ENCODE measurements at regions not wholly inside any gene's neighbourhood (a gene's known extent, or its start where the extent isn't known, plus 50 kb on each side); places are given as distances from the start of the nearest gene placed in this dataset.

- H3K4me3 ChIP-seq = no peak overlapping the region
- peaks cover 11 to 69% (median 20%) of the 10 kb centered on the region in 3 donors for H3K4me1 ChIP-seq
- H3K27me3 ChIP-seq = no peaks in the 10 kb centered on the region
- no peaks in the 10 kb centered on the region for H3K9me3 ChIP-seq
- no peak for DNase-seq
- H3K36me3 ChIP-seq = no peaks in the 10 kb centered on the region
- WGBS, 2 donors = 58 to 76% methylated on average over 2 to 4 of the region's 7 CpGs
- TF ChIP-seq POLR2A (IDR thresholded peaks at IDR 0.05) = no peak
- no peak for TF ChIP-seq CTCF (IDR thresholded peaks at IDR 0.05)
- intact Hi-C loops (cut with DNase I) = no loop called here
- peak overlapping the region; percentile 68 to 86 (median 85) for H3K27ac ChIP-seq
These were observed 129.1 kb downstream of the MACROH2A1 start for GRCh38 chr5:135269931-135270421.

GRCh38 chr5:135269199-135269598, 129.8 kb downstream of the MACROH2A1 start:
- H3K9me3 ChIP-seq = no peaks in the 10 kb centered on the region
- H3K4me1 ChIP-seq = peaks cover 11 to 77% (median 20%) of the 10 kb centered on the region in 3 donors
- H3K36me3 ChIP-seq = no peaks in the 10 kb centered on the region
- H3K27ac ChIP-seq = peak overlapping the region; percentile 68 to 86 (median 85)
- H3K4me3 ChIP-seq = no peak overlapping the region
- DNase-seq = no peak
- no peaks in the 10 kb centered on the region for H3K27me3 ChIP-seq
- 66 to 79% methylated on average over 2 of the region's 2 CpGs for WGBS, 2 donors
- TF ChIP-seq CTCF (IDR thresholded peaks at IDR 0.05) = no peak
- TF ChIP-seq POLR2A (IDR thresholded peaks at IDR 0.05) = no peak
- intact Hi-C loops (cut with DNase I) = no loop called here

GRCh38 chr5:135266975-135267374, 132.1 kb downstream of the MACROH2A1 start:
- Histone ChIP-seq H3K27ac (peak overlapping the region in 3 of 4 donors; percentile 59 to 83 (median 75)), H3K4me1 (peaks cover 11 to 79% (median 27%) of the 10 kb centered on the region in 3 donors), H3K27me3 (no peaks in the 10 kb centered on the region), H3K4me3 (no peak overlapping the region), H3K9me3 (no peaks in the 10 kb centered on the region), H3K36me3 (no peaks in the 10 kb centered on the region)
- no peak for DNase-seq
- 67% methylated on average over 1 of the region's 5 CpGs for WGBS, 2 donors
- no peak for TF ChIP-seq CTCF (IDR thresholded peaks at IDR 0.05)
- no peak for TF ChIP-seq POLR2A (IDR thresholded peaks at IDR 0.05)
- intact Hi-C loops (cut with DNase I) = no loop called here

- no peaks in the 10 kb centered on the region for H3K36me3 ChIP-seq
- peak overlapping the region in 3 of 4 donors; percentile 59 to 83 (median 75) for H3K27ac ChIP-seq
- intact Hi-C loops (cut with DNase I) = no loop called here
- no peak overlapping the region for H3K4me3 ChIP-seq
- H3K9me3 ChIP-seq = no peaks in the 10 kb centered on the region
- WGBS, 2 donors = 58 to 66% methylated on average over 6 of the region's 6 CpGs
- no peak for DNase-seq
- H3K4me1 ChIP-seq = peaks cover 11 to 72% (median 27%) of the 10 kb centered on the region in 3 donors
- H3K27me3 ChIP-seq = no peaks in the 10 kb centered on the region
- TF ChIP-seq CTCF (IDR thresholded peaks at IDR 0.05) (no peak), POLR2A (IDR thresholded peaks at IDR 0.05) (no peak)
These were observed 132.8 kb downstream of the MACROH2A1 start for GRCh38 chr5:135266303-135266635.

GRCh38 chr5:135265497-135266302, 133.3 kb downstream of the MACROH2A1 start:
- TF ChIP-seq CTCF (IDR thresholded peaks at IDR 0.05) (no peak), POLR2A (IDR thresholded peaks at IDR 0.05) (no peak)
- 74% methylated on average over 12 to 13 of the region's 13 CpGs for WGBS, 2 donors
- Histone ChIP-seq H3K27ac (peak overlapping the region in 3 of 4 donors; percentile 59 to 83 (median 75)), H3K4me1 (peaks cover 11 to 68% (median 27%) of the 10 kb centered on the region in 3 donors), H3K36me3 (no peaks in the 10 kb centered on the region), H3K9me3 (no peaks in the 10 kb centered on the region), H3K4me3 (no peak overlapping the region), H3K27me3 (no peaks in the 10 kb centered on the region)
- intact Hi-C loops (cut with DNase I) = no loop called here
- DNase-seq = no peak

Measured in esophagus squamous epithelium (tissue), 5 donors.